Tibial nerve (tissue), 4 donors: ENCODE measurements at regions not wholly inside any gene's neighbourhood (a gene's known extent, or its start where the extent isn't known, plus 50 kb on each side); places are given as distances from the start of the nearest gene placed in this dataset.

Experiments
- DNase-seq, 2 donors: peaks; one replicate each; pipeline ENCODE4 v3.0.0-alpha.2; 2019; ENCODE audit warnings: low spot score in 2 of 2
- H3K27ac ChIP-seq, 4 donors: fragments of 200-600 bp; sonication (generic) in 3 of 4; one replicate each; pipeline ENCODE4 v1.5.1; 2017 to 2019; ENCODE audit warnings: mild to moderate bottlenecking in 1 of 4
- H3K27me3 ChIP-seq, 2 donors: fragments of 200-600 bp; sonication (generic) in 1 of 2; one replicate each; pipeline versions ENCODE4 v1.5.1 to v1.6.0; 2017 to 2019
- H3K36me3 ChIP-seq, 3 donors: fragments of 200-600 bp; sonication (generic); one replicate each; pipeline ENCODE4 v1.5.1; 2018 to 2019
- H3K4me1 ChIP-seq, 4 donors: fragments of 200-600 bp; sonication (generic) in 3 of 4; one replicate each; pipeline ENCODE4 v1.5.1; 2017 to 2019
- H3K4me3 ChIP-seq, 4 donors: fragments of 200-600 bp; sonication (generic) in 3 of 4; one replicate each; pipeline ENCODE4 v1.5.1; 2017 to 2019; ENCODE audit warnings: mild to moderate bottlenecking in 1 of 4, moderate library complexity in 1 of 4
- H3K9me3 ChIP-seq, 4 donors: fragments of 200-600 bp; sonication (generic) in 3 of 4; one replicate each; pipeline ENCODE4 v1.5.1; 2017 to 2019
- CTCF ChIP-seq, 5 experiments: fragments of 200-600 bp in 3 of 5; fragments of 450-650 bp in 2 of 5; sonication (generic) in 3 of 5; IDR thresholded peaks; one replicate each; pipeline ENCODE4 v1.5.1; 2016 to 2019; ENCODE audit warnings: antibody characterized with exemption in 5 of 5, mild to moderate bottlenecking in 3 of 5, moderate library complexity in 2 of 5
- EP300 ChIP-seq, 2 donors: sonication (generic); formaldehyde crosslinking; IDR thresholded peaks; one replicate each; pipeline ENCODE4 v1.6.1; 2017; ENCODE audit warnings: antibody characterized with exemption in 2 of 2, mild to moderate bottlenecking in 1 of 2
- POLR2A ChIP-seq, 2 donors: fragments of 450-650 bp; IDR thresholded peaks; one replicate each; pipeline ENCODE4 v1.6.1; 2017; ENCODE audit warnings: antibody characterized with exemption in 2 of 2, mild to moderate bottlenecking in 2 of 2, moderate library complexity in 2 of 2
- WGBS, 2 donors: methylation state at CpG; one replicate each; pipeline ENCODE4 v1.1.5; 2018; 5-methylcytosine and 5-hydroxymethylcytosine counted together

- no peaks in the 10 kb centered on the region for H3K4me1 ChIP-seq
- H3K9me3 ChIP-seq, result no peaks in the 10 kb centered on the region
- H3K36me3 ChIP-seq, result no peaks in the 10 kb centered on the region
- DNase-seq, result no peak
- no peak for TF ChIP-seq POLR2A (IDR thresholded peaks at IDR 0.05)
- no peak for TF ChIP-seq CTCF (IDR thresholded peaks at IDR 0.05)
- no peak overlapping the region for H3K27ac ChIP-seq
- 25 to 38% methylated on average over 11 of the region's 11 CpGs for WGBS, 2 donors
- no peaks in the 10 kb centered on the region for H3K27me3 ChIP-seq
- no peak overlapping the region for H3K4me3 ChIP-seq
These were observed 543.2 kb downstream of the DCDC2C start for GRCh38 chr2:4246364-4247131.

- 41 to 49% methylated on average over 3 of the region's 3 CpGs for WGBS, 2 donors
- H3K27me3 ChIP-seq, result no peaks in the 10 kb centered on the region
- H3K4me3 ChIP-seq, result no peak overlapping the region
These were observed 544.4 kb downstream of the DCDC2C start for GRCh38 chr2:4247791-4248190.

GRCh38 chr2:4255491-4255890 is 552.1 kb downstream of the DCDC2C start:
- Histone ChIP-seq H3K27me3 (no peaks in the 10 kb centered on the region), H3K4me3 (no peak overlapping the region), H3K36me3 (no peaks in the 10 kb centered on the region), H3K27ac (no peak overlapping the region), H3K4me1 (no peaks in the 10 kb centered on the region), H3K9me3 (no peaks in the 10 kb centered on the region)
- no peak for DNase-seq
- 81 to 82% methylated on average over 4 of the region's 4 CpGs for WGBS, 2 donors
- TF ChIP-seq EP300 (IDR thresholded peaks at IDR 0.05) (no peak), POLR2A (IDR thresholded peaks at IDR 0.05) (no peak), CTCF (IDR thresholded peaks at IDR 0.05) (no peak)

More at GRCh38 chr2:4247791-4248190, 544.4 kb downstream of the DCDC2C start:
- Histone ChIP-seq H3K9me3 (no peaks in the 10 kb centered on the region), H3K4me1 (no peaks in the 10 kb centered on the region), H3K27ac (no peak overlapping the region), H3K36me3 (no peaks in the 10 kb centered on the region)
- no peak for DNase-seq
- TF ChIP-seq POLR2A (IDR thresholded peaks at IDR 0.05) (no peak), EP300 (IDR thresholded peaks at IDR 0.05) (no peak), CTCF (IDR thresholded peaks at IDR 0.05) (no peak)

GRCh38 chr2:4256351-4256750 is 553.0 kb downstream of the DCDC2C start:
- DNase-seq, result no peak
- no peak overlapping the region for H3K27ac ChIP-seq
- TF ChIP-seq POLR2A (IDR thresholded peaks at IDR 0.05) (no peak), CTCF (IDR thresholded peaks at IDR 0.05) (no peak), EP300 (IDR thresholded peaks at IDR 0.05) (no peak)
- WGBS, 2 donors, result 74 to 88% methylated on average over 4 of the region's 4 CpGs
- no peaks in the 10 kb centered on the region for H3K9me3 ChIP-seq
- no peaks in the 10 kb centered on the region for H3K27me3 ChIP-seq
- no peaks in the 10 kb centered on the region for H3K4me1 ChIP-seq
- no peaks in the 10 kb centered on the region for H3K36me3 ChIP-seq
- no peak overlapping the region for H3K4me3 ChIP-seq

GRCh38 chr2:4258563-4258962 is 555.2 kb downstream of the DCDC2C start:
- Histone ChIP-seq H3K27me3 (no peaks in the 10 kb centered on the region), H3K4me3 (no peak overlapping the region), H3K36me3 (no peaks in the 10 kb centered on the region), H3K9me3 (no peaks in the 10 kb centered on the region), H3K27ac (no peak overlapping the region), H3K4me1 (no peaks in the 10 kb centered on the region)
- WGBS, 2 donors, result 47 to 54% methylated on average over 1 of the region's 1 CpG
- no peak for TF ChIP-seq POLR2A (IDR thresholded peaks at IDR 0.05)
- TF ChIP-seq EP300 (IDR thresholded peaks at IDR 0.05), result no peak
- no peak for TF ChIP-seq CTCF (IDR thresholded peaks at IDR 0.05)
- DNase-seq, result no peak
